Transverse colon (tissue), 4 donors: ENCODE measurements at regions not wholly inside any gene's neighbourhood (a gene's known extent, or its start where the extent isn't known, plus 50 kb on each side); places are given as distances from the start of the nearest gene placed in this dataset.

Experiments used
- DNase-seq: peaks from one replicate; pipeline ENCODE4 v3.0.0-alpha.2; 2019
- H3K27ac ChIP-seq, 4 donors: fragments of 200-600 bp; sonication (generic); 2 replicates each; pipeline ENCODE4 v1.5.1; 2016 to 2018; ENCODE audit warnings: inconsistent platforms in 4 of 4
- H3K27me3 ChIP-seq: fragments of 200-600 bp; sonication (generic); 2 replicates; pipeline ENCODE4 v1.5.1; 2017; ENCODE audit warnings: inconsistent platforms
- H3K36me3 ChIP-seq, 4 donors: fragments of 200-600 bp; sonication (generic); 2 replicates each; pipeline ENCODE4 v1.5.1; 2017 to 2019; ENCODE audit warnings: inconsistent platforms in 4 of 4
- H3K4me1 ChIP-seq, 4 donors: fragments of 200-600 bp; sonication (generic); 2 replicates each; pipeline ENCODE4 v1.5.1; 2017 to 2020; ENCODE audit warnings: inconsistent platforms in 4 of 4
- H3K4me3 ChIP-seq, 4 donors: fragments of 200-600 bp; sonication (generic); 1 replicate in 1 of 4; 2 replicates in 3 of 4; pipeline versions ENCODE4 v1.5.1 to v1.6.1; 2017 to 2019; ENCODE audit warnings: inconsistent platforms in 4 of 4
- H3K9me3 ChIP-seq, 2 donors: fragments of 200-600 bp; sonication (generic); 2 replicates each; pipeline ENCODE4 v1.5.1; 2017 to 2019; ENCODE audit warnings: inconsistent platforms in 2 of 2
- EP300 ChIP-seq: sonication (generic); formaldehyde crosslinking; IDR thresholded peaks from one replicate; pipeline ENCODE4 v1.6.1; 2017; ENCODE audit warnings: antibody characterized with exemption, low read depth
- POLR2A ChIP-seq: fragments of 450-650 bp; IDR thresholded peaks from one replicate; pipeline ENCODE4 v1.6.1; 2016; ENCODE audit warnings: antibody characterized with exemption, mild to moderate bottlenecking, moderate library complexity
- POLR2AphosphoS5 ChIP-seq, 3 donors: sonication (generic); formaldehyde crosslinking; IDR thresholded peaks; one replicate each; pipeline ENCODE4 v1.6.1; 2016; ENCODE audit warnings: antibody characterized with exemption in 3 of 3
- WGBS, 2 donors: methylation state at CpG; one replicate each; pipeline ENCODE4 v1.1.5; 2018; ENCODE audit warnings: low coverage in 1 of 2; 5-methylcytosine and 5-hydroxymethylcytosine counted together
- in situ Hi-C, 4 donors: fragments of 200-750 bp; cut with MboI; loops; one replicate each; pipeline versions ENCODE4 v1.15.0 to v1.15.1; 2017; ENCODE audit warnings: low sequenced_read_pairs in 3 of 4, low pct_ligation_motif_present in 1 of 4, low pct_unique_long_range_greater_than_20kb in 1 of 4
- intact Hi-C: fragments of 100-400 bp; cut with DNase I; formaldehyde crosslinking; loops from one replicate; pipeline ENCODE4 v1.15.1; 2023; ENCODE audit warnings: low total_unique reads
- TF ChIP-seq, protein P1 (sequence below), 5 experiments: fragments of 200-600 bp in 3 of 5; fragments of 450-650 bp in 2 of 5; sonication (generic) in 3 of 5; IDR thresholded peaks; 1 replicate in 2 of 5; 2 replicates in 3 of 5; pipeline ENCODE4 v1.5.1; 2016 to 2017; ENCODE audit warnings: antibody characterized with exemption in 5 of 5, inconsistent platforms in 3 of 5, mild to moderate bottlenecking in 2 of 5, moderate library complexity in 1 of 5

DNA sequence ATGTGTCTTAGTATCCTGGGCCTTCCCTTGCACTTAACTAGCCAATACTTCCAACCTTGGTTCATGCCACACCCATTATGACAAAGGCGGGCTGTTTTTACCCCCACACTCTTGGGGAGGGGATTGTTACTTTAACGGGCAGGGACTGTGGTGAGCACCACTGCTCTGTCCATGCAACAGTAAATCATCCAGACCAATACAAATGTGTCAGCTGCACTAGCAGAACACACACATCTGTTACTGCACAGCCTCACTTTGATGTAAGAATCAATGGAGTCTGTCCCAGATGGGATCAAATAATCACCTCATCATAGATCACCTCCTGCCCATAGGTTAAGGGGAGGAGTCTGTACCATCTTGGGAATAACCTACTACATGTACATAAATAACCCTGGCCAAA is 58.1 kb downstream of the NPAP1 start:
- H3K9me3 ChIP-seq = no peaks in the 10 kb centered on the region
- H3K4me3 ChIP-seq = no peak overlapping the region
- no peaks in the 10 kb centered on the region for H3K36me3 ChIP-seq
- 40 to 81% methylated on average over 1 to 2 of the region's 2 CpGs for WGBS, 2 donors
- no peaks in the 10 kb centered on the region for H3K27me3 ChIP-seq
- in situ Hi-C loops (no loop called here), intact Hi-C loops (no loop called here)
- no peaks in the 10 kb centered on the region for H3K4me1 ChIP-seq
- DNase-seq = no peak
- TF ChIP-seq EP300 (no peak), POLR2A (no peak), POLR2AphosphoS5 (IDR thresholded peaks at IDR 0.05) (no peak)
- TF ChIP-seq, protein P1, sequence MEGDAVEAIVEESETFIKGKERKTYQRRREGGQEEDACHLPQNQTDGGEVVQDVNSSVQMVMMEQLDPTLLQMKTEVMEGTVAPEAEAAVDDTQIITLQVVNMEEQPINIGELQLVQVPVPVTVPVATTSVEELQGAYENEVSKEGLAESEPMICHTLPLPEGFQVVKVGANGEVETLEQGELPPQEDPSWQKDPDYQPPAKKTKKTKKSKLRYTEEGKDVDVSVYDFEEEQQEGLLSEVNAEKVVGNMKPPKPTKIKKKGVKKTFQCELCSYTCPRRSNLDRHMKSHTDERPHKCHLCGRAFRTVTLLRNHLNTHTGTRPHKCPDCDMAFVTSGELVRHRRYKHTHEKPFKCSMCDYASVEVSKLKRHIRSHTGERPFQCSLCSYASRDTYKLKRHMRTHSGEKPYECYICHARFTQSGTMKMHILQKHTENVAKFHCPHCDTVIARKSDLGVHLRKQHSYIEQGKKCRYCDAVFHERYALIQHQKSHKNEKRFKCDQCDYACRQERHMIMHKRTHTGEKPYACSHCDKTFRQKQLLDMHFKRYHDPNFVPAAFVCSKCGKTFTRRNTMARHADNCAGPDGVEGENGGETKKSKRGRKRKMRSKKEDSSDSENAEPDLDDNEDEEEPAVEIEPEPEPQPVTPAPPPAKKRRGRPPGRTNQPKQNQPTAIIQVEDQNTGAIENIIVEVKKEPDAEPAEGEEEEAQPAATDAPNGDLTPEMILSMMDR (IDR thresholded peaks at IDR 0.05) = no peak
- H3K27ac ChIP-seq = no peak overlapping the region

DNA sequence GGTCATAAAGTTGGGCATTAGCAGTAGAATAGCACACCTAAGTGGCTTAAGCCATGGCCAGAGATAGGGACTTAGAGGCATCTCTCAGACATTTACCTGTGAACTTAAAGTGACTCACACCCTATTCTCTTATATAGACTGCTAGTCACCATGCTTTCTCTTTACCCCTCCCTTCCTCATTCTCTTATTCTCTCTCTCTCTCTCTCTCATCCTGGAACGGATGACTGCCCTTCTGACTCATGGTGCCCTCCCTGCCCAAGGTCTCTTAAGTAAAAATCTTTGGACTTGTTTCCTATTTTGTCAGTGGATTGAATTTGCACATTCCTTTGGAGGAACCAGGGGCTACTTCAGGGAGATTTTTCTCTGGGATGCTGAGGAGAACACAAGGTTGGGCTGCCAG is 58.8 kb downstream of the NPAP1 start:
- Histone ChIP-seq H3K4me1 (no peaks in the 10 kb centered on the region), H3K4me3 (no peak overlapping the region), H3K27ac (no peak overlapping the region), H3K36me3 (no peaks in the 10 kb centered on the region), H3K9me3 (no peaks in the 10 kb centered on the region), H3K27me3 (no peaks in the 10 kb centered on the region)
- in situ Hi-C loops (no loop called here), intact Hi-C loops (no loop called here)
- TF ChIP-seq POLR2A (no peak), POLR2AphosphoS5 (IDR thresholded peaks at IDR 0.05) (no peak), EP300 (no peak)
- TF ChIP-seq, protein P1 (IDR thresholded peaks at IDR 0.05) = no peak
- 38 to 50% methylated on average over 1 of the region's 1 CpG for WGBS, 2 donors
- no peak for DNase-seq

DNA sequence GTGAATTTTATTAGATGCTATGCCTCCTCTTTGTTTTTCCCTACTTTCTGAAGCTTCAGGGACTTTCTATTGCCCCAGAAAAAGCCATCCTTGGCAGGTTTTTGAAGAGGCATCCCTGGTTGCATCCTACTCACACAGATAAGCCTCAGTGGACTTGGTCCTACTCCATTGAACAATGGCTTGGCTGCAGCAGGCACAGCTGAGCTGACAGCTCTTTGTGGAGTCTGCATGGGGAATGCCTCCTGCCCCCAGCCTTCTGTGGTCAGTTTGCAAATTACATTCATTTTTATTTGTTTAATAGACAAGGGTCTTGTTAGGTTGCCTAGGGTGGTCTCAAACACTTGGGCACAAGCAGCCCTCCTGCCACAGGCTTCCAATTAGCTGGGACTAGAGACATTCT is 69.7 kb downstream of the NPAP1 start:
- Histone ChIP-seq H3K27me3 (no peaks in the 10 kb centered on the region), H3K4me3 (no peak overlapping the region), H3K9me3 (no peaks in the 10 kb centered on the region), H3K36me3 (no peaks in the 10 kb centered on the region), H3K4me1 (no peaks in the 10 kb centered on the region), H3K27ac (no peak overlapping the region)
- in situ Hi-C loops = no loop called here
- intact Hi-C loops = no loop called here
- no peak for DNase-seq
- no peak for TF ChIP-seq EP300

DNA sequence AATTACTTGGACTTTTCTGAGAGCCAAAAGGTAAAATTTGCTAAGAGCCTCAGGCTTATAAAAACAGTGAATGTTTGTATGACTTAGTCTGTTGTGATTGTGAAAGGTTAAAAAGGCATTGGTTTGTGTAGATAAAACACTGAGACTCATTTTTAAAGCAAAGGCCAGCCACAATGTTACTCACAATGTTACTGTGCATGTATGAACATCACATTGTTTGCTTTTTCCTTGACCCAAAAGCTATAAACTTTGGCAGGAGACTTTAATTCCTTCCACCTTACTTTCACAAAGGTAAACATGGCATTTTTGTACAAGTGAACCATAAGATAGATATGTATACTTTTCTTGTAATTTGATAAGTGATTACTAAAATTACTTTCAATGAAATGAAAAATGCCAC is 70.5 kb downstream of the NPAP1 start:
- DNase-seq = no peak
- intact Hi-C loops (no loop called here), in situ Hi-C loops (no loop called here)
- TF ChIP-seq, protein P1 (IDR thresholded peaks at IDR 0.05) = no peak
- TF ChIP-seq POLR2A (no peak), EP300 (no peak), POLR2AphosphoS5 (IDR thresholded peaks at IDR 0.05) (no peak)
- H3K4me1 ChIP-seq = no peaks in the 10 kb centered on the region
- no peak overlapping the region for H3K27ac ChIP-seq
- no peaks in the 10 kb centered on the region for H3K9me3 ChIP-seq
- H3K36me3 ChIP-seq = no peaks in the 10 kb centered on the region
- no peak overlapping the region for H3K4me3 ChIP-seq
- no peaks in the 10 kb centered on the region for H3K27me3 ChIP-seq

DNA sequence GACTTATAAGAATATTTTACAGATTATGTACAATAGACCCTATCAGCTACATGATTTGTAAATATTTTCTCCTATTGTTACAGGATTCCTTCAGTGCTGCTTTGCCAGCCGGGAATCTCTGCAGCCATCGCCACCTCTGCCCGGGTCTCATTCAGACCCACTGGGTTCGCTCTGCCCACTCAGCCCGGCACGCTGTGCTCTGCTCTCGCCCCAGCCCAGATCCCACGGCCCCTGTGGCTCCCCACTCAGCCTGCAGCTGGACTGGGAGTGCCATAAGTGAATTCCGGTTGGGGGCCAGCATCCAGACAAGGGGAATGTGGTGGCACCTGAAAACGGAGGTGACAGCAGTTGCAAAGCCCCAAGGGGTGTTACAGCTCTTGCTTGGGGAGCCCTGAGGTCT is 71.8 kb downstream of the NPAP1 start:
- H3K4me1 ChIP-seq = no peaks in the 10 kb centered on the region
- in situ Hi-C loops = no loop called here
- no peak for DNase-seq
- no peaks in the 10 kb centered on the region for H3K36me3 ChIP-seq
- H3K27ac ChIP-seq = no peak overlapping the region
- 74% methylated on average over 10 of the region's 10 CpGs; no CpG with 5 or more reads in 1 of the 2 donors for WGBS, 2 donors
- no peak overlapping the region for H3K4me3 ChIP-seq
- intact Hi-C loops = no loop called here
- no peaks in the 10 kb centered on the region for H3K9me3 ChIP-seq
- H3K27me3 ChIP-seq = no peaks in the 10 kb centered on the region
- no peak for TF ChIP-seq POLR2AphosphoS5 (IDR thresholded peaks at IDR 0.05)
- TF ChIP-seq EP300 = no peak
- no peak for TF ChIP-seq POLR2A
- TF ChIP-seq, protein P1 (IDR thresholded peaks at IDR 0.05) = no peak
